ENCODE measurements at regions not wholly inside any gene's neighbourhood (a gene's known extent, or its start where the extent isn't known, plus 50 kb on each side); places are given as distances from the start of the nearest gene placed in this dataset.

DNA sequence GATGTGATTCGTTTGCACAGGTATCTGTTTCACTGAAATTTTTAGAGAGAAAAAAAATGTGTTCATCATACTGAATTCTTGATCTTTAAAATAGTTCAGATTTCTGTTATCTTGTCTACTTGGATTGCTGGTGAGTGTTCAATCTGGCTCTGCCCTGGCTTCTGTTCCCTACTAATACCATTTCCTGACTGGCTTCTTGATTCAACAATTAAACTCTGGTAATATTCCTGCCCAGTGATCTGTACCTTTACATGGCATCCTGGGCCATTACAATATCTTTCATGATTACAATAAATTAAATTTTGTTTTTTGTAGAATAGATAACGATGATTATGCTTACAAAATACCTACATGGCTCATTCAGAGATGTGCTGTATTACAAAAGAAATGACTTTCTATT is 1388.0 kb upstream of the TENM3 start:
- ChIA-PET POLR2A (no interaction called here), CTCF (no interaction called here)
- no peak for DNase-seq
- TF ChIP-seq, protein P1, sequence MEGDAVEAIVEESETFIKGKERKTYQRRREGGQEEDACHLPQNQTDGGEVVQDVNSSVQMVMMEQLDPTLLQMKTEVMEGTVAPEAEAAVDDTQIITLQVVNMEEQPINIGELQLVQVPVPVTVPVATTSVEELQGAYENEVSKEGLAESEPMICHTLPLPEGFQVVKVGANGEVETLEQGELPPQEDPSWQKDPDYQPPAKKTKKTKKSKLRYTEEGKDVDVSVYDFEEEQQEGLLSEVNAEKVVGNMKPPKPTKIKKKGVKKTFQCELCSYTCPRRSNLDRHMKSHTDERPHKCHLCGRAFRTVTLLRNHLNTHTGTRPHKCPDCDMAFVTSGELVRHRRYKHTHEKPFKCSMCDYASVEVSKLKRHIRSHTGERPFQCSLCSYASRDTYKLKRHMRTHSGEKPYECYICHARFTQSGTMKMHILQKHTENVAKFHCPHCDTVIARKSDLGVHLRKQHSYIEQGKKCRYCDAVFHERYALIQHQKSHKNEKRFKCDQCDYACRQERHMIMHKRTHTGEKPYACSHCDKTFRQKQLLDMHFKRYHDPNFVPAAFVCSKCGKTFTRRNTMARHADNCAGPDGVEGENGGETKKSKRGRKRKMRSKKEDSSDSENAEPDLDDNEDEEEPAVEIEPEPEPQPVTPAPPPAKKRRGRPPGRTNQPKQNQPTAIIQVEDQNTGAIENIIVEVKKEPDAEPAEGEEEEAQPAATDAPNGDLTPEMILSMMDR (IDR thresholded peaks at IDR 0.05; ENCODE audit: insufficient read depth in 1 of 2, low read depth in 1 of 2, low read length in 1 of 2, severe bottlenecking in 1 of 2, unreplicated experiment in 1 of 2): no peak
- H3K4me3 Mint-ChIP-seq (ENCODE audit: unreplicated experiment): no peak overlapping the region
- BruUV-seq (replicated peaks): no TSS peak
- no peaks in the 10 kb centered on the region for H3K36me3 ChIP-seq (ENCODE audit: control insufficient read depth, insufficient read depth, low read length)
- no peak overlapping the region for H3K4me3 ChIP-seq (ENCODE audit: low read depth, low read length)
- peaks cover 3% of the 10 kb centered on the region for H3K27me3 Mint-ChIP-seq (ENCODE audit: insufficient read depth, unreplicated experiment)
- no peaks in the 10 kb centered on the region for H3K9me3 ChIP-seq
- intact Hi-C loops (cut with micrococcal nuclease; ENCODE audit: unreplicated experiment): no loop called here
- H3K27ac Mint-ChIP-seq (ENCODE audit: unreplicated experiment): no peak overlapping the region
- H3K4me1 Mint-ChIP-seq (ENCODE audit: low read depth, unreplicated experiment): no peaks in the 10 kb centered on the region
- H3K27me3 ChIP-seq (replicated peaks; ENCODE audit: control insufficient read depth, insufficient read depth, low read length): no peaks in the 10 kb centered on the region
- no peaks in the 10 kb centered on the region for H3K36me3 Mint-ChIP-seq (ENCODE audit: insufficient read depth, unreplicated experiment)
- no peaks in the 10 kb centered on the region for H3K9me3 Mint-ChIP-seq (ENCODE audit: unreplicated experiment)
- no peaks in the 10 kb centered on the region for H3K4me1 ChIP-seq

DNA sequence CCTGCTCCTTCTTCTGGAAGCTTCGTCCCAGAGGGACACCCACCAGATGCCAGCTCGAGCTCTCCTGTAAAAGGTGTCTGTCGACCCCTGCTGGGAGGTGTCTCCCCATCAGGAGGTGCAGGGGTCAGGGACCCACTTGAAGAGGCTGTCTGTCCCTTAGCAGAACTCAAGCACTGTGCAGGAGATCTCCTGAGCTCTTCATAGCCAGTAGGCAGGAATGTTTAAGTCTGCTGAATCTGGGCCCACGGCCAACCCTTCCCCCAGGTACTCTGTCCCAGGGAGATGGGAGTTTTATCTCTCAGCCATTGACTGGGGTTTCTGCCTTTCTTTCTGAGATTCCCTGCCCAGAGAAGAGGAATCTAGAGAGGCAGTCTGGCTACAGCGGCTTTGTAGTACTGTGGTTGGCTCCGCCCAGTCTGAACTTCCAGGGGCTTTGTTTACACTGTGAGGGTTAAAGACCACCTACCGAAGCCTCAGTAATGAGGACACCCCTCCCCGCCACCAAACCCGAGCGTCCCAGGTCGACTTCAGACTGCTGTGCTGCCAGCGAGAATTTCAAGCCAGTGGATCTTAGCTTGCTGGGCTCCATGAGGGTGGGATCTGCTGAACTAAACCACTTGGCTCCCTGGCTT is 1383.0 kb upstream of the TENM3 start:
- no peaks in the 10 kb centered on the region for H3K4me1 Mint-ChIP-seq (ENCODE audit: low read depth, unreplicated experiment)
- peaks cover 12% of the 10 kb centered on the region for H3K27me3 Mint-ChIP-seq (ENCODE audit: insufficient read depth, unreplicated experiment)
- Histone ChIP-seq H3K36me3 (ENCODE audit: control insufficient read depth, insufficient read depth, low read length) (no peaks in the 10 kb centered on the region), H3K27me3 (replicated peaks; ENCODE audit: control insufficient read depth, insufficient read depth, low read length) (no peaks in the 10 kb centered on the region), H3K4me3 (ENCODE audit: low read depth, low read length) (no peak overlapping the region), H3K4me1 (no peaks in the 10 kb centered on the region), H3K9me3 (no peaks in the 10 kb centered on the region)
- intact Hi-C loops (cut with micrococcal nuclease; ENCODE audit: unreplicated experiment): no loop called here
- ChIA-PET CTCF (no interaction called here), POLR2A (no interaction called here)
- no peaks in the 10 kb centered on the region for H3K36me3 Mint-ChIP-seq (ENCODE audit: insufficient read depth, unreplicated experiment)
- no TSS peak for BruUV-seq (replicated peaks)
- no peaks in the 10 kb centered on the region for H3K9me3 Mint-ChIP-seq (ENCODE audit: unreplicated experiment)
- TF ChIP-seq, protein P1 (IDR thresholded peaks at IDR 0.05; ENCODE audit: insufficient read depth in 1 of 2, low read depth in 1 of 2, low read length in 1 of 2, severe bottlenecking in 1 of 2, unreplicated experiment in 1 of 2): no peak
- DNase-seq: no peak
- no peak overlapping the region for H3K4me3 Mint-ChIP-seq (ENCODE audit: unreplicated experiment)
- H3K27ac Mint-ChIP-seq (ENCODE audit: unreplicated experiment): no peak overlapping the region

DNA sequence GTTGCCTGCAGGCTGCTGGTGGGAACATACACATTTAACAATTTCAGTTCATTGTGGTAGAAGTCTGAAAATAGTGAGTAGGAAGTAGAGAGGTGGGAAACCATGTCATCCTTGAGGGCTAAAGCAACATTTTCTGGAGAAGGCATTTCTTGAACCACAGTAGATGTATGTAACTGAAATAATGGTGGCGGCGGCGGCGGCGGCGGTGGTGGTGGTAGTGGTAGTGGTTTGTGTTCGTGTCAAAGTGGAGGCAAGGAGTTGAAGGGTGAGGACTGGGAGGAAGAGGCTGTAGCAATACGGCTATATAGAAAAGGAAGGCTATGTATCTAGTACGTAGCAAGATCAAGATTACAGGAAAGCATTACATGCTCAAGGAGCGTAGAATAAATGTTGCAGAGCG is 1381.6 kb upstream of the TENM3 start:
- Mint-ChIP-seq H3K4me1 (ENCODE audit: low read depth, unreplicated experiment) (no peaks in the 10 kb centered on the region), H3K27me3 (ENCODE audit: insufficient read depth, unreplicated experiment) (peaks cover 12% of the 10 kb centered on the region), H3K9me3 (ENCODE audit: unreplicated experiment) (no peaks in the 10 kb centered on the region), H3K27ac (ENCODE audit: unreplicated experiment) (no peak overlapping the region), H3K4me3 (ENCODE audit: unreplicated experiment) (no peak overlapping the region), H3K36me3 (ENCODE audit: insufficient read depth, unreplicated experiment) (no peaks in the 10 kb centered on the region)
- Histone ChIP-seq H3K27me3 (replicated peaks; ENCODE audit: control insufficient read depth, insufficient read depth, low read length) (no peaks in the 10 kb centered on the region), H3K9me3 (no peaks in the 10 kb centered on the region), H3K4me1 (no peaks in the 10 kb centered on the region), H3K4me3 (ENCODE audit: low read depth, low read length) (no peak overlapping the region), H3K36me3 (ENCODE audit: control insufficient read depth, insufficient read depth, low read length) (no peaks in the 10 kb centered on the region)
- DNase-seq: no peak
- POLR2A ChIA-PET: no interaction called here
- intact Hi-C loops (cut with micrococcal nuclease; ENCODE audit: unreplicated experiment): no loop called here
- BruUV-seq (replicated peaks): no TSS peak
- CTCF ChIA-PET: no interaction called here
- TF ChIP-seq, protein P1 (IDR thresholded peaks at IDR 0.05; ENCODE audit: insufficient read depth in 1 of 2, low read depth in 1 of 2, low read length in 1 of 2, severe bottlenecking in 1 of 2, unreplicated experiment in 1 of 2): no peak

All from Caco-2 (cell line).